Left hindlimb (tissue), 1 donor: ENCODE measurements at regions not wholly inside any gene's neighbourhood (a gene's known extent, or its start where the extent isn't known, plus 50 kb on each side); places are given as distances from the start of the nearest gene placed in this dataset.
"Not testable (repeated sequence)": the region's sequence is repeated elsewhere in the genome, so short reads cannot be mapped to it uniquely, and the experiment has no call there.

Source experiments
- DNase-seq: peaks from one replicate; pipeline ENCODE4 v3.0.0-alpha.2; 2018

- DNase-seq: not testable (repeated sequence)
These were observed 54.9 kb upstream of the NBPF12 start for GRCh38 chr1:146883190-146883589.

- DNase-seq: not testable (repeated sequence)
These were observed 57.0 kb upstream of the NBPF12 start for GRCh38 chr1:146881096-146881495.

- DNase-seq: not testable (repeated sequence)
These were observed 74.3 kb upstream of the NBPF12 start for GRCh38 chr1:146863799-146864319.

- DNase-seq: not testable (repeated sequence)
These were observed 85.0 kb upstream of the NBPF12 start for GRCh38 chr1:146853147-146853546.

- DNase-seq: not testable (repeated sequence)
These were observed 87.7 kb upstream of the NBPF12 start for GRCh38 chr1:146850352-146850889.

GRCh38 chr1:146838725-146839124, 99.4 kb upstream of the NBPF12 start:
- DNase-seq: not testable (repeated sequence)

GRCh38 chr1:146826957-146827356, 111.2 kb upstream of the NBPF12 start:
- not testable (repeated sequence) for DNase-seq

GRCh38 chr1:146794236-146794635, 143.9 kb upstream of the NBPF12 start:
- not testable (repeated sequence) for DNase-seq

- DNase-seq: peak; percentile 59
These were observed 145.4 kb upstream of the NBPF12 start for GRCh38 chr1:146792725-146793124.

- DNase-seq: not testable (repeated sequence)
These were observed 153.7 kb upstream of the NBPF12 start for GRCh38 chr1:146784212-146784940.

GRCh38 chr1:146781235-146781634, 156.9 kb upstream of the NBPF12 start:
- not testable (repeated sequence) for DNase-seq

- peak; percentile 61 for DNase-seq
These were observed 160.1 kb upstream of the NBPF12 start for GRCh38 chr1:146777826-146778602.

GRCh38 chr1:146774988-146775387, 163.1 kb upstream of the NBPF12 start:
- not testable (repeated sequence) for DNase-seq

- DNase-seq: not testable (repeated sequence)
These were observed 163.9 kb upstream of the NBPF12 start for GRCh38 chr1:146774271-146774670.

- peak; percentile 10 for DNase-seq
These were observed 166.7 kb upstream of the NBPF12 start for GRCh38 chr1:146771409-146771808.

GRCh38 chr1:146770998-146771397, 167.1 kb upstream of the NBPF12 start:
- DNase-seq: not testable (repeated sequence)

GRCh38 chr1:146763234-146763633, 174.9 kb upstream of the NBPF12 start:
- DNase-seq: not testable (repeated sequence)

GRCh38 chr1:146756858-146757257, 181.3 kb upstream of the NBPF12 start:
- DNase-seq: not testable (repeated sequence)

GRCh38 chr1:146748686-146749085, 189.4 kb upstream of the NBPF12 start:
- DNase-seq: not testable (repeated sequence)

- not testable (repeated sequence) for DNase-seq
These were observed 206.0 kb upstream of the NBPF12 start for GRCh38 chr1:146731981-146732680.

- not testable (repeated sequence) for DNase-seq
These were observed 208.3 kb upstream of the NBPF12 start for GRCh38 chr1:146729642-146730344.

- DNase-seq: not testable (repeated sequence)
These were observed 223.1 kb upstream of the NBPF12 start for GRCh38 chr1:146715054-146715453.
